Fibroblast of peridontal ligament (primary cell): ENCODE measurements at regions not wholly inside any gene's neighbourhood (a gene's known extent, or its start where the extent isn't known, plus 50 kb on each side); places are given as distances from the start of the nearest gene placed in this dataset.
"Not testable (repeated sequence)": the region's sequence is repeated elsewhere in the genome, so short reads cannot be mapped to it uniquely, and the experiment has no call there.

Experiments used
- DNase-seq: peaks from one replicate; pipeline ENCODE4 v3.0.0-alpha.2; 2010; ENCODE audit errors: extremely low read depth

DNA sequence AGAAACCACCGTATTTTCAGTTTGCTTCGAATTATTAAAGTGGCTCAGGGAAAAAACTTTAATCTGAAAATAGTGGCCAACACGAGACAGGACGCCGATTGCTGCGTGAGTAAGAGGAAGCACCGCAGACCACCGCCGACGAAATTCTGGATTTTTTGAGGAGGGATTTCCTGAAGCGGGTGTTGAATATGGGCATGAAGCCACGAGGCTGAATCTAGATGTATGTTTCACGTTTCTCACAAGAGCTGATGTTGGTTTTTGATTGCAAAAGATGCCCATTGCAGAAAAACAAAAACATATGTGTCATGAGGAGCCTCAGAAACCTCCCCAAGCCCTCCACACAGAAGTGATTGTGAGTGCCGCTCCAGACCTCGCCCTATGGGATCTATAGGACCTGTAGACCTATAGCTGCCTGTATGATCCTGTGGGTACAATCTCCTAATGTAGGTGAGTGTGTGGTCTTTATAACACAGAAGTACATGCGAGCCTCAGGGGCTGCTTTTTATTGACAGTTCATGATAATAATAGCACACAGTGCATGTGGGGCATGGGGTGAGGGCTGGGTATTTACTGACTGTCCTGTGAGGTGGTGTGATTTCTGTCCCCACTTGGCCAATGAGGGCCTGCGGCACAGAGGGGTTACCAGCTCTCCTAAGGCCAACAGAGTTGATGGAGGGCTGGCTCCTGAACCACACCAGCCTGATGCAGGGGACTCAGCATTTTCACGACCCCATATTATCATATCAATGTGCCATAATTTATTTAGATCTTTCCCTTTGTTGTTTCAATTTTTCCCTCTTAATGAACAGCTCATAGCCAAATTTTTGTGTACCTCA lies 243.9 kb downstream of the DLL1 start:
- no peak for DNase-seq

DNA sequence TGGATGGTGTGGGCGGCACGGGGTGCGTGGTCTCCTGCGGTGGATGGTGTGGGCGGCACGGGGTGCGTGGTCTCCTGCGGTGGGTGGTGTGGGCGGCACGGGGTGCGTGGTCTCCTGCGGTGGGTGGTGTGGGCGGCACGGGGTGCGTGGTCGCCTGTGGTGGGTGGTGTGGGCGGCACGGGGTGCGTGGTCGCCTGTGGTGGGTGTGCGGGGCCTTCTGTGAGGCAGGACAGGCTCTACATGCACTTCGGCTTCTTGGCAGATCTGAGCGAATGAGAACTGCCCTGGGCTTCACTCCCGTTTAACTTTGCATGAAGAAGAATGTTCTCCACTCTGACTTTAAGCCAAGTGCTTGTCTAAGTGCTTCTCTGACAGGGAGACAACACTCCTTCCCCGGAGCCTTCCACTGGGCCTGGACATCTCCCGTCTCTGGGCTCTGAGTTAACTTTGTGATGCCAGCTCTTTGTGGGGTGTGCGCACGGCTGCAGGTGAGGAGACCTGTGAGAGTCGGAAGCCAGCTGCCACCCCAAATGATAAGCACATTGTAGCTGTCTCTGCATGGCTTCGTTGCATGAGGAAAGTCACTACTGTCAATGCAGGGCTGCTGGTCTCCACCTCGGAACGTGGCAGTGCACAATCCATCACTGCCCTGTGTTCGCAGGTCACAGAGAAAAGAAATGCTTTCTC lies 244.8 kb downstream of the DLL1 start:
- no peak for DNase-seq

DNA sequence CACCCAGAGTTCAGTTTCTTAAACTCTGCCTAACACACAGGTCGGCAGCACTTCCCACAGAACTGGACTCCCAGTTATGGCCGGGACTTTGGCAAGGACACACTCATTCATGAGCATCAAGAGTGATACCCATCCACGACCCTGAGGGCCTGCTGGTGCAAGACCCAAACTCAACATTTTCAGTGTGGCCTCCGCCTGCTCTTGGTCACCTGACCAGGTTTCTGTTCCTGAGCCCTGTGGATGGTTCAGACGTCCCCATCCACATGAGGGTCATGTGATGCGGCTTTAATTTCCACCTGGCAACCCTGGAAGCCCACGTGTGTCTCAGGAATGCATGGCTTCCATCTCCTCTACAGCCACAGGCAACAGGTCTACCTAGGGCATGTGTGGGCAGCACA lies 245.3 kb downstream of the DLL1 start:
- no peak for DNase-seq

DNA sequence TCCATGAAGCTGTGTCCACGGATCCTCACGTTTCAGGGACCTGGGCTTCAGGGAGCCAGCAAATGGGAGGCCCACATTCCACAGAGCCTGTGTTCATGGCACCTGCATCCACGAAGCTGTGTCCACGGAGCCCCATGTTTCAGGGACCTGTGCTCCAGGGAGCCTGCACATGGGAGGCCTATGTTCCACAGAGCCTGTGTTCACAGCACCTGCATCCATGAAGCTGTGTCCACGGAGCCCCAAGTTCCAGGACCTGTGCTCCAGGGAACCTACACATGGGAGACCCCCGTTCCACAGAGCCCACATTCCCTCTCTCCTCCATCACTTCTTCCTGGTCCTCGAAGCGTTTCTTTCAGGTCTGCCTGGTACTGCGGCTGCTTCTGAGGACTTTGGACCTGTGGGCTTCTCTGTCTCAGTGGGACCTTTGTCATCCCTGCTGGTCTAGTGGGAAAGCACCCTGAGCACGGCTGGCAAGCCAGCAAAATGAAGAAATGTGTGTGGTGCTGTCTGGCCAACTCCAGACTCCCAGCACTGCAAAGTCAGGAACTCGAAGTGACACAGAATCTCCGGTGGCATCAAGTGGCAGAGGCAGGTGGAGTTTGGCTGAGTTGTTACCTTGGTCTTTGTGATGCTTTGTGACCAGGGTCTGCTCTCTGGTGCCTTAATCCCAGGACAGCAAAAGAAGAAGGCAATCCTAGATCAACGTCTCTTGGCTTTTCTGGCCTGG lies 245.9 kb downstream of the DLL1 start:
- DNase-seq: no peak

DNA sequence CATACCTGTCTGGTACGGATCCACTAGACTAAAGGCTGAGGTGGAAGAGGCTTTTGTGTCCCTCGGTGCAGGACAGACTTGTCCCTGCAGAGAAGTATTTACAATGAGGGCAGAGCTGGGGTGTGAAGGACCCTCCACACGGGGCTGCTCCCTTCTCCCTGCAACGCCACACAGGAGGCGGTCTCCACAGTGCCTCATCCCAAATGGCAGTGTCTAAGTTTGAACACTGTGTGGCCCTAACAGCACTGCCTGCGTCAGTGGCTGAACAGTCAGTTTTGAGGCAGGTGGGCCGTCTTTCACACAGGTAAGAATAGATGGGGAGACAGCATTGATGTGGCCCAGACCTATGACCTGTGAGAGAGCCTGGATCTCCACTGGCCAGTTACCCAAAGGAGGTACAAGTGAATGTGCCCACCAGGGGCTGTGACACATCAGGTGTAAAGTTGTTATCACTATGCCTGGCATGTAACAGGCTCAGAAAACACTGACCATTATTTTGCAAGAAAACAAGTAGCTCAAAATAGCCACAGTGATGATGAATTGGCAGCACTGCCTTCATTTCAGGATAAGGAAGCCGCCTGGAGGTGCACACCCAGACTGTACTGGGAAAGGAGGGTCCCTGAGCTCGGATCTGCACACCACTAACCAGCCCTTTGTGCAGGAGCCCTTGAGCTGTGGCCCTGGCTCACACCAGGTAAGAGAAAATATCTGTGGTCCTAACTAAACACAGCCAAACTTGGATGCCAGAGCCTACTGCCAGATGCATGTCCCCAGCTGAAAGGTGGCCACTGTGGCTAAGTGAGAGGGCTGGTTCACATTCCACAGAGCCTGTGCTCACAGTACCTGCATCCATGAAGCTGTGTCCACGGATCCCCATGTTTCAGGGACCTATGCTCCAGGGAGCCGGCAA lies 246.7 kb downstream of the DLL1 start:
- no peak for DNase-seq

DNA sequence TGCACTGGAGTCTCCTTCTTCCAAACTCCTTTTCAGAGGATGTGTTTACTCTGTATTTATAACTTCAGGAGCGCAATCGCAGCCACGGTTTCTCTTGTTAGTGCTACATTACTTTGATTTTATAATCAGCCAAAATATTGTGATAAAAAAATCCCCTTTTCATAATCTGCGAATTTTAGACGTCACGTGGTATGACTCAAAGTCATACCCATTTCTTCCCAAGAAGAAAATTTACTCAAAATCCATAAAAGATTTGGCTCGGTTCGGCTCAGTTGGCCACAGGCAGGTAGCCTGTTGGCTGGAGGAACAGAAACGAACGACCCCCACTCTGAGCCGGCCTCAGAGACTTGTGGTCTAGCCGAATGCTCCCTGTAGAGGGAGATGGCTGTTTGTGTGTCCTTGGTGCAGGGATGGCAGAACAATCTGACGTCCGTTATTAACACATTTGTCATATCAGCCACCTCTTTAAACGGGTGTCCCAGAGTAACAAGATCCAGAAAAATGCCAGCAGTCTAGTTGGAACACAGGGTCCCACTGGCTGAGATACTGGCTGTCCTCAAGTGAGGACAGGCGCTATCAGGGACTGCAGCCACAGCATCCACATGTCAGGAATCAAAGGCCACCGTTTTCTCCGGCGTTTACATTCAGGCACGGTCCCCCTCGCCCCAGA lies 247.6 kb downstream of the DLL1 start:
- DNase-seq: no peak

DNA sequence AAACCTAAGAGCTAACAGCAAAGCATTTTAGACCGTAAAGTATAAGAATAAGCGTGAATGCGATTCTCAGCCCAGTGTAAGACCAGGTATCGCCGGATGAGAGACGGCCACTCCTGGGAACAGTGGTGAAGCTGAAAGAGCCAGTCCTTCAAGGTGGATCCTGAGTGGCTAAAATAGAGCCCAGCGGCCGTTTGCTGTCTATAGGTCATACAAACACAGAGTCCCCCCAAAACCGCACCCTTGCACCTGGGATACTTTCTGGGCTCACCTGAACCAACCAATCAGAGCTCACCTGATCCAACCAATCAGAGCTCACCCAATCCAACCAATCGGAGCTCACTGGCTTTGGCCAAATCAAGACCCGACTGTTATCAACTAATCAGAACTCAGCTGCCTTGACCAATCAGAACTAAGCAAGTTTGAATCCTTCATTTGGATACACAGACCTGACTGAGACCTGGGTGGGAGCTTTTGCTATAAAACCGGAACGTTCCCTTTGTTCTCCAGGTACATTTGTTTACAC lies 248.2 kb downstream of the DLL1 start:
- no peak for DNase-seq

DNA sequence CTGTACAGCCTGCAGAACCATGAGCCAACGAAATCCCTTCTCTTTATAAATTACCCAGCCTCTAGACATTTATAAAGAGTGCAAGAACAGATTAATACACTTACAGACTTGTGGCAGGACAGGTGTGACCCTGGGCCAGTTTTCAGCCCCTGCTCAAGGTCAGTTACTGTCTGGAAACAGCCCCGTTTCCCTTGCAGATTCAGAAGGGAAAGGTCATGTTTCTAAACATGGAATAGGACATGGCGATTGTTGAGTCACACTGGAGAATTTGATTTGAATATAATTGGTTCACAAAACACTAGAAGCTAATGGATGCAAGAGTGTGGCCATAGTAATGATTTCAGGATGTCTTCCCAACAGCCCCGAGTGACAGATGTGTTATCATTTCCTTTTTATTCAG lies 248.8 kb downstream of the DLL1 start:
- DNase-seq: no peak

DNA sequence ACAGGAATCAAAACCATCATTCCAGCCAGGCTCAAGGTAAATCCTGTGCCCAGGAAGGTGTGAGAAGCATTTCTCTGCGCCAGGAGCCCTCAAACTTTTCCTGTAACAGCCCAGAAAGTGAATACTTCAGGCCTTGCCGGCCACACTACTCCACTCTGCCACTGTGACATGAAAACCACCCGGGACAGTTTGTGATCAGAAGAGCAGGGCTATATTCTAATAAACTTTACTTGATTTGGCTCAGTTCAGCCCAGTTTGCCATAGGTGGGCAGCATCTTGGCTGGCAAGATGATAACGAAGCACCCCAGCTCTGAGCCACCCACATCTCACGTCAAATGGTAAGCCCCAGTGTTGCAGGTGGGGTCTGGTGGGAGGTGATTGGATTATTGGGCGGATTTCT lies 249.4 kb downstream of the DLL1 start:
- DNase-seq: no peak

DNA sequence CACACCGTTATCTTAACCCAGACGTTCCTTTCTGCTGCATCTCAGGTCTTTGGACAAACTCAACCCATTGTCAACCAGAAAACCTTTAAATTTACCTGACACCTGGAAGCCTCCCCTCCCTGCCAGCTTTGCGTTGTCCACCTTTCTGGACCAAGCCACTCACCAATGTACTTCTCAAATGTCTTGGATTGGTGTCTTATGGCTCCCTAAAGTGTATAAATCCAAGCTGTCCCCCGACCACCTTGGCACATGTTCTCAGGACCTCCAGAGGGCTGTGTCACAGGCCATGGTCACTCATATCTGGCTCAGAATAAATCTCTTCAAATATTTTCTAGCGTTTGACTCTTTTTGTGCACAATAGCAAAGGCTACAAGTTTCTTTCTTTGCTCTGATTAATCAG lies 250.0 kb downstream of the DLL1 start:
- no peak for DNase-seq

DNA sequence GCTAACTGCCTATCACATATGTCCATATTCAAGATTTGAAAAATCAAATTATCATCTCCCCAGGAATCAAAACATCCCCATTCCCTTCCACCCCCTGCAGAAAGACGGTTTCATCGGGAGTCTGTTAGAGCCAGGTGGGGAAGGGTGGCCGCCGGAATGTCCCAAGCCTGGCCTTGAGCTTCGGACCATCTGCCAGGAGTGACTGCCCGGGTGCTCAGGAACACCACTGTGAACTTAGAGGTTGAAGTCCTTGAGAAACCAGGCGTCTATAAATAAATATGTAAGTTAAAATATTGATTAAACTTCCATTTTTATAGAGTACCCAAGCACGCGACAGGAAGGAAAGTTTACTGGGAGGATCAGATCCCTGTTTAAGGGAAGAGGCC lies 250.8 kb downstream of the DLL1 start:
- DNase-seq: no peak

DNA sequence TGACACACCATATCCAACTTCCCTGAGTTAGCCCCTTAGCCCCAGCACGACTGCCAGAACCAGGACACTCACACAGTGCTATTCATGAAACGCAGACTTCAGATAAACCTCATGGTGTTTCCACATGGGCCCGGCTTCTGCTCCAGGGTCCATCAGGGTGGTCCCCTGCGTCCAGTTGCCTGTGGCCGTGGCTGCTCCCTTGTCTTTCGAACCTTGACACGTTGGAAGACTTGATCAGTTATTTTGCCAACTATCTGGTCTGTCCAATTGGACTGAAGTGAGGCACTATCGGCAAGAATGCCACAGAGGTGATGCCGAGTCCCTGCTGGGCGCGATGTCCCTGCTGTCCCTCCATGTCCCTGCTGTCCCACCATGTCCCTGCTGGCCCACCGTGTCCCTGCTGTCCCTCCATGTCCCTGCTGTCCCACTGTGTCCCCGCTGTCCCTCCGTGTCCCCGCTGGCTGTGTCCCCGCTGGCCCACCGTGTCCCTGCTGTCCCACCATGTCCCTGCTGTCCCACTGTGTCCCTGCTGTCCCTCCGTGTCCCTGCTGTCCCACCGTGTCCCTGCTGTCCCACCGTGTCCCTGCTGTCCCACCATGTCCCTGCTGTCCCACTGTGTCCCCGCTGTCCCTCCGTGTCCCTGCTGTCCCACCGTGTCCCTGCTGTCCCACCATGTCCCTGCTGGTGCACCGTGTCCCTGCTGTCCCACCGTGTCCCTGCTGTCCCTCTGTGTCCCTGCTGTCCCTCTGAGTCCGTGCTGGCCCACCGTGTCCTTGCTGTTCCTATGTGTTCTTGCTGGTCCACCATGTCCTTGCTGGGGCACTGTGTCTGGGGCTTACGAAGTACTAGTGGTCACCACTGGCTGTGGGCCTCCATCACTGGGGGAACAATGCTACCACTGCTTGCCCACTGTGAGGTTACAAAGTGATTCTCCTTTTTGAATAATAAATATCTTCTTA lies 251.4 kb downstream of the DLL1 start:
- no peak for DNase-seq

DNA sequence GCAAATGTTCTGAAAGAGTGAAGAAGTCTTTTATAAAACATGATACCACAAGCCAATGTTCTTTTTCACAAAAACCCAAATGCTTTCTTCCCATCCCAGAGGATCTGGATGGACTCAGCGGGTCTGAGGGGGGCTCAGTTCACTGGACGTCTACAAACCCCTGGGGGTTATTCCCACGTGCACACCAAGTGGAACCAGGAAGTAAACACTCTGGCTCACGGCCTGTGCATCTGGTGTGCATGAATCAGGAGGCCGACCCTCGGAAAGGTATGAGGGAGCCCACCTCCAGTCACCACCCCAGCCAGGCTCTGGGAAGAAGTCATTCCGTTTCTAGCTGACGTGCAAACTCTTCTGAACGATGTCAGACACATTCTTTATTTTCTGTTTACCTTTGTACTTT lies 252.2 kb downstream of the DLL1 start:
- DNase-seq: no peak

DNA sequence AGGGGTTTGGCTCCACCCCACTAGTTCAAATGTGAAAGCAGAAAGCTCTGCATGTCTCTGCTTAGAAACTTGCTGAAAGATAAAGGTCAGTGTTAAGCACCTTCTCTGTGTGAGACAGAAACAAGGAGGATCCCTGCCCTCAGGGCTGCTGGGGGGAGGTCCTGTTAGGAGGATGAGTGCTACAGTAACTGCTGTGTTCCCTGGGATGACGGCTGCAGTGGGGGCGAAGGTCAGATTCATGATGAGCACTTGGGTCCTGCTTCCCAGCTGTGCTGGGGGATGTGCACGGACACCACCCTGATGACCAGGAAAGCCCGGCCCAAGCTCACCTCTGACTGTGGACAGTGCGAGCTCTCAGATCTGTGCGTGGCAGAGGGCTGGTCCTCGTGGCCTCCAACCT lies 252.6 kb downstream of the DLL1 start:
- DNase-seq: no peak

DNA sequence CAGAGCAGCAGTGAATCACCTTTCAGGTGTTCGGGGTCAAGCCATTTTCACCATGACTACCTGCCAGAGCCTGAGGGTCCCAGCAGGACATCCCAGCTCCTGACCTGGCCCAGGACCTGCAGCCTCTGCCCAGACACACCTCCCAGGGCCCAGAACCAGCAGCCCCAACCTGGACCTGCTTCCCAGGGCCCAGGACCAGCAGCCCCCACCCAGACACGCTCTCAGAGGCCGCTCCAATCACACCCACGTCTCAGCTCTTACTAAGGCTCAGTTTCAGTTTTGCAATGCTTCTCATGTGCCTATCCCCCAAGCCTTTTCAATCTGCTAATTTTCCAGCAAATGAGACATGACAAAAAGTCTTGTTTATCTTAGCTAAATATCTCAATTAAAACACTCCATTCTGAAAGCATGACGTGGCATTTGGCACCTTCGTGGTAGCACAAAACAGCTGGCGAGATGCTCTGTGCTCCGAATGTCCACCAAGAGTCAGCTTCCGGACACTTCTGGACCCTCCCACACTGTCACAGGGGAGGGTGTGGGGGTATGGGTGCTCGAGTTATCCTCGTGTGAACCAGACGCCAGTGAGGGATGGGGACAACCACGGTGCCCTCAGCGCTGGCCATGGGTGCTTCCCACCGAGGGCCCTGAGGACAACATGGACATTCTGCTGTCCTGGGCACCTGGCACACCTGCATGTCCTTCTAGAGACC lies 253.2 kb downstream of the DLL1 start:
- DNase-seq: no peak

DNA sequence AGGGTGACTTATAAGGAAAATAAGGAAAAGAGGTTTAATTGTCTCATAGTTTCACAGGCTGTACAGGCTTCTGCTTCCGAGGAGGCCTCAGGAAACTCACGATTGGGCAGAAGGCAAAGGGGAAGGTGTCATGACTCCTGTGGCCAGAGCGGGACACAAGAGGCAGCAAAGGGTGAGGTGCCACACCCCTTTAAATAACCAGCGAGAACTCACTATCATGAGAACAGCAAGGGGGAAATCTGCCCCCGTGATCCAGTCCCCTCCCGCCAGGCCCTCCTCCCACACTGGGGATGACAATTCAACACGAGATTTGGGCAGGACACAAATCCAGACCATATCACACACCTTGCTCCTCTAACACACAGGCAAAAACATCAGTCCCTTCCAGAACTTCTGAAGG lies 254.0 kb downstream of the DLL1 start:
- DNase-seq: no peak

DNA sequence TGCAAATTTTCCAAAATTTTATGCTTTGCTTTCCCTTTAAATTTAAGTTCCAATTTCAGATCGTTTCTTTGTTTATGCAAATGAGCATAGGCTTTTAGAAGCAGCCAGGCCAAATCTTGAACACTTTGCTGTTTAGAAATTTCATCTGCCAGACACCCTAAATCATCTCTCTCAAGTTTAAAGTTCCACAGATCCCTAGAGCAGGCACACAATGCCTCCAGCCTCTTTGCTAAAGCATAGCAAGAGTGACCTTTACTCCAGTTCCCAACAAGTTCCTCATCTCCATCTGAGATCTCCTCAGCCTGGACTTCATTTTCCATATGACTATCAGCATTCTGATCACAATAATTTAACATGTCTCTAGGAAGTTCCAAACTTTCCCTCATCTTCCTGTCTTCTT lies 254.5 kb downstream of the DLL1 start:
- not testable (repeated sequence) for DNase-seq

DNA sequence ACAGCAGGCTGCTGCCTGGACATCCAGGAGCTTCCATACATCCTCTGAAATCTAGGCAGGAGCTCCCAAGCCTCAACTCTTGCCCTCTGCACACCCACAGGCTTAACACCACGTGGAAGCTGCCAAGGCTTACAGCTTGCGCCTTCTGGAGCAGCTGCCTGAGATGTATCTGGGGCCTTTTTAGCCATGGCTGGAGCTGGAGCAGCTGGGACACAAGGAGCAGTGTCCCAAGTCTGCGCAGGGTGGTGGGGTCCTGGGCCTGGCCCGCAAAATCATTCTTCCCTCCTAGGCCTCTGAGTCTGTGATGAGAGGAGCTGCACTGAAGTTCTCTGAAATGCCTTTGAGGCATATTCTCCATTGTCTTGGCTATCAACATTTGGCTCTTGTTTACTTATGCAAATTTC lies 255.0 kb downstream of the DLL1 start:
- no peak for DNase-seq

DNA sequence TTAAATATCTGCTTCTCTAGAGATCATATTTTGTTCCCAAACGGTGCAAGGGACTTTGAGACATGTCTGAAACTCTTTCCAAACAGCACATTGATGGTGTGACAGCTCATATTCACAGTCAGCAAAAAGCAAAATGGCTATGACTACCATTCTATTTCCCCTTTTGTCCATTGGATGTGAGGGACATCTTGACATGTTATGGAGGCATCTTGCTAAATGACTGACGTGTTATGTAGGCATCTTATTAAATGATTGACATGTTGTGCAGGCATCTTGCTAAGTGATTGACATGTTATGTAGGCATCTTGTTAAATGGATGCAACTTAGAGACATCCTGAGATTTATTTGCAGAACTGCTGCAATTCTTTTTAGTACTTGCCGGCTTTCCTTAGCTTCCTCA lies 255.8 kb downstream of the DLL1 start:
- no peak for DNase-seq
